ENCODE measurements at regions not wholly inside any gene's neighbourhood (a gene's known extent, or its start where the extent isn't known, plus 50 kb on each side); places are given as distances from the start of the nearest gene placed in this dataset.

DNA sequence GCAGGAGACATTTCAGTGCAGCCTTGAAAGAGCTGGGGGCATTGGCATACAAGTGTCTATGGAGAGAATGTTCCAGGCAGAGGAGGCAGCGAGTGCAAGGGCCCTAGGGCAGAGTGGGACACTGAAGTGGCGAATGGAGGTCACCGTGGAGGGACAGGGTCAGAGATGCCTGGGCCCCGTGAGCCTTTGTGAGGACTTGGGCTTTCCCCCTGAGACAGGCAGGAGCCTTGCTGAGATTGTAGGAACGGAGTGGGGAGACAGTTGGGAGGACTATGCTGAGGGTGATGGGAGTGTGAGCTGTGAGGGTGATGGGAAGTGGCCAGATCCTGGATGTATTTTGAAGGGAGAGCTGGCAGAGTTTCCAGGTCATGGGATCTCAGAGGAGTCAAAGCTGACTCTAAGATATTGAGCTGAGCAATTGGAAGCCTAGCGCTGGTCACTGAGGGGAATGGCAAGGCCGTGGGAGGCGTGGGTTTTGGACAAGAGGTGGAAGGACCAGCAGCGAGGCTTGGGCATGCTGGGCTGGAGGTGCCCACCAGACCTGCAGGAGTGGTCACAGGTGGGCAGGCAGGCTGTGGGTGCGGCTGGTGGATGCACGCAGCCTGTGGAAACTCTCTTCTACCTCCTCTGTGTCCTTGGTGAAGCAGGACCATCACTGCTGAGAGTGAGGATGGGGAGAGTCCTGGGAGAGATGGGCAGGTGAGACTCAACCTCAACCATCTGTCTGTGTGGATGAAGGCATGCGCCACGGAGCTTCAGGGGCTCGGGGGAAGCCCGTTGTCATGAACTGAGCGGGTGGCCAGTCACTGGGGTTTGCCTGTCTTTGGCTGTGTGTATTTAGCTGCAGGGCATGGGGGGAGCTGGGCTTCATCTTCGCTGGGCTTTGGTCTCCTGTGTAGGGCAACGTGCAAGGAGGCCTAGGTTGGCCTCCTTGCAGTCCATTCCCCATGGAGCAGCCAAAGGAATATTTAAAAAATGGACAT lies 241.2 kb upstream of the HS6ST1 start:
- TF ChIP-seq, protein P1, sequence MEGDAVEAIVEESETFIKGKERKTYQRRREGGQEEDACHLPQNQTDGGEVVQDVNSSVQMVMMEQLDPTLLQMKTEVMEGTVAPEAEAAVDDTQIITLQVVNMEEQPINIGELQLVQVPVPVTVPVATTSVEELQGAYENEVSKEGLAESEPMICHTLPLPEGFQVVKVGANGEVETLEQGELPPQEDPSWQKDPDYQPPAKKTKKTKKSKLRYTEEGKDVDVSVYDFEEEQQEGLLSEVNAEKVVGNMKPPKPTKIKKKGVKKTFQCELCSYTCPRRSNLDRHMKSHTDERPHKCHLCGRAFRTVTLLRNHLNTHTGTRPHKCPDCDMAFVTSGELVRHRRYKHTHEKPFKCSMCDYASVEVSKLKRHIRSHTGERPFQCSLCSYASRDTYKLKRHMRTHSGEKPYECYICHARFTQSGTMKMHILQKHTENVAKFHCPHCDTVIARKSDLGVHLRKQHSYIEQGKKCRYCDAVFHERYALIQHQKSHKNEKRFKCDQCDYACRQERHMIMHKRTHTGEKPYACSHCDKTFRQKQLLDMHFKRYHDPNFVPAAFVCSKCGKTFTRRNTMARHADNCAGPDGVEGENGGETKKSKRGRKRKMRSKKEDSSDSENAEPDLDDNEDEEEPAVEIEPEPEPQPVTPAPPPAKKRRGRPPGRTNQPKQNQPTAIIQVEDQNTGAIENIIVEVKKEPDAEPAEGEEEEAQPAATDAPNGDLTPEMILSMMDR (conservative IDR thresholded peaks at IDR 0.05; ENCODE audit: low read depth, low read length): no peak
- no peak for TF ChIP-seq EZH2 (IDR thresholded peaks at IDR 0.05; ENCODE audit: low read length, unreplicated experiment)
